ENCODE measurements at regions not wholly inside any gene's neighbourhood (a gene's known extent, or its start where the extent isn't known, plus 50 kb on each side); places are given as distances from the start of the nearest gene placed in this dataset.

DNA sequence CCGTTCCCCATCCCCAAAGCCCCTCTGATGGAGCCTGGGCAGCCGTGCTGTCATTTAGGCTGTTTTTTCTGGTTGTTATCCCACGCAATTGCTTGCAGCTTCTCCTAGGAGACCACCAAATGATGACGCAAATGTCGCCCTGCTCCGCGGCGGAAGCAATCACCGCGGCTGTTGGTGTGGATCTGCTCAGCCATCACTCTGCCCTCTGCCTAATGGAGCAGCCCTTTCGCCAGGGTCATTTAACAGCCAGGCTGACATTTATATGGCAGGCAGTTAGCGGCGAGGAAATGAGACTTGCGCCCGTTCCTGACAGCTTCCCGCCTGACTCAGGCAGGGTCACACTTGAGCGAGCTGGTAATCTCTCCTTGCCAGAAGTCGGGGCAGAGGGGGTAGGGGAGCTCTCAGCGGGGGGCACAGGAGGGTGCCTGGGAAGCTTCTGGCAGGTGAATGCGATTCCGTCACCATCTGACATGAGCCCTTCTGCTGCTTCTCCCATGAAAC is 97.9 kb upstream of the RTL6 start:
- no peak for ATAC-seq
- TF ChIP-seq ARNTL (CRISPR knock-in tag; IDR thresholded peaks at IDR 0.05; ENCODE audit: borderline replicate concordance, low read depth) = no peak
- TF ChIP-seq, protein P1, sequence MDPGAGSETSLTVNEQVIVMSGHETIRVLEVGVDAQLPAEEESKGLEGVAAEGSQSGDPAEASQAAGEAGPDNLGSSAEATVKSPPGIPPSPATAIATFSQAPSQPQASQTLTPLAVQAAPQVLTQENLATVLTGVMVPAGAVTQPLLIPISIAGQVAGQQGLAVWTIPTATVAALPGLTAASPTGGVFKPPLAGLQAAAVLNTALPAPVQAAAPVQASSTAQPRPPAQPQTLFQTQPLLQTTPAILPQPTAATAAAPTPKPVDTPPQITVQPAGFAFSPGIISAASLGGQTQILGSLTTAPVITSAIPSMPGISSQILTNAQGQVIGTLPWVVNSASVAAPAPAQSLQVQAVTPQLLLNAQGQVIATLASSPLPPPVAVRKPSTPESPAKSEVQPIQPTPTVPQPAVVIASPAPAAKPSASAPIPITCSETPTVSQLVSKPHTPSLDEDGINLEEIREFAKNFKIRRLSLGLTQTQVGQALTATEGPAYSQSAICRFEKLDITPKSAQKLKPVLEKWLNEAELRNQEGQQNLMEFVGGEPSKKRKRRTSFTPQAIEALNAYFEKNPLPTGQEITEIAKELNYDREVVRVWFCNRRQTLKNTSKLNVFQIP (CRISPR knock-in tag; IDR thresholded peaks at IDR 0.05; ENCODE audit: borderline replicate concordance, low read depth) = no peak
- TF ChIP-seq ZFP3 (CRISPR knock-in tag; IDR thresholded peaks at IDR 0.05) = no peak
- TF ChIP-seq, protein P2, sequence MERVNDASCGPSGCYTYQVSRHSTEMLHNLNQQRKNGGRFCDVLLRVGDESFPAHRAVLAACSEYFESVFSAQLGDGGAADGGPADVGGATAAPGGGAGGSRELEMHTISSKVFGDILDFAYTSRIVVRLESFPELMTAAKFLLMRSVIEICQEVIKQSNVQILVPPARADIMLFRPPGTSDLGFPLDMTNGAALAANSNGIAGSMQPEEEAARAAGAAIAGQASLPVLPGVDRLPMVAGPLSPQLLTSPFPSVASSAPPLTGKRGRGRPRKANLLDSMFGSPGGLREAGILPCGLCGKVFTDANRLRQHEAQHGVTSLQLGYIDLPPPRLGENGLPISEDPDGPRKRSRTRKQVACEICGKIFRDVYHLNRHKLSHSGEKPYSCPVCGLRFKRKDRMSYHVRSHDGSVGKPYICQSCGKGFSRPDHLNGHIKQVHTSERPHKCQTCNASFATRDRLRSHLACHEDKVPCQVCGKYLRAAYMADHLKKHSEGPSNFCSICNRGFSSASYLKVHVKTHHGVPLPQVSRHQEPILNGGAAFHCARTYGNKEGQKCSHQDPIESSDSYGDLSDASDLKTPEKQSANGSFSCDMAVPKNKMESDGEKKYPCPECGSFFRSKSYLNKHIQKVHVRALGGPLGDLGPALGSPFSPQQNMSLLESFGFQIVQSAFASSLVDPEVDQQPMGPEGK (CRISPR knock-in tag; IDR thresholded peaks at IDR 0.05; ENCODE audit: borderline replicate concordance) = no peak
- TF ChIP-seq, protein P3, sequence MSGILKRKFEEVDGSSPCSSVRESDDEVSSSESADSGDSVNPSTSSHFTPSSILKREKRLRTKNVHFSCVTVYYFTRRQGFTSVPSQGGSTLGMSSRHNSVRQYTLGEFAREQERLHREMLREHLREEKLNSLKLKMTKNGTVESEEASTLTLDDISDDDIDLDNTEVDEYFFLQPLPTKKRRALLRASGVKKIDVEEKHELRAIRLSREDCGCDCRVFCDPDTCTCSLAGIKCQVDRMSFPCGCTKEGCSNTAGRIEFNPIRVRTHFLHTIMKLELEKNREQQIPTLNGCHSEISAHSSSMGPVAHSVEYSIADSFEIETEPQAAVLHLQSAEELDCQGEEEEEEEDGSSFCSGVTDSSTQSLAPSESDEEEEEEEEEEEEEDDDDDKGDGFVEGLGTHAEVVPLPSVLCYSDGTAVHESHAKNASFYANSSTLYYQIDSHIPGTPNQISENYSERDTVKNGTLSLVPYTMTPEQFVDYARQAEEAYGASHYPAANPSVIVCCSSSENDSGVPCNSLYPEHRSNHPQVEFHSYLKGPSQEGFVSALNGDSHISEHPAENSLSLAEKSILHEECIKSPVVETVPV (CRISPR knock-in tag; IDR thresholded peaks at IDR 0.05) = no peak
- TF ChIP-seq PPARA (CRISPR knock-in tag; IDR thresholded peaks at IDR 0.05; ENCODE audit: borderline replicate concordance) = no peak
- TF ChIP-seq TOX (CRISPR knock-in tag; IDR thresholded peaks at IDR 0.05; ENCODE audit: borderline replicate concordance) = no peak
- no peak for TF ChIP-seq ESRRG (CRISPR knock-in tag; IDR thresholded peaks at IDR 0.05)

DNA sequence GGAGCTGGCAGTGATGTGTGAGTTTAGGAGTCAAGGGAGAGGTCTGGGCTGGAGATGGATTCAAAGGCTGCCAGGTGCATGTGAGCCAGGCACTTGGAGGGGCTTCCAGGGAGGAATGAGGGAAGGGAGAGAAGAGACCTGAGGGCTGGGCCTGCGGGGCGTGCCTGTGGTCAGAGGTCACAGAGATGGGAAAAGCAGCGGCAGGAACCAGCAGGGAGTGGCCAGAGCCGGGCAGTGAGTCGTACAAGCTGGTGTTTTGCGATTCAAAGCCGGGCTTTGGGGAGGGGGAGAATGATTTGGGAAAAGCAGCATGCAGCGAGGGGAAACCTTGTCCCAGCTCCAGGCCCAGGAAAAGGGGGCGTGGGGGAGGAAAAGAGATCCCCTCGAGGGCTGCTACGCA is 96.9 kb upstream of the RTL6 start:
- ATAC-seq = no peak
- TF ChIP-seq, protein P2 (CRISPR knock-in tag; IDR thresholded peaks at IDR 0.05; ENCODE audit: borderline replicate concordance) = no peak
- TF ChIP-seq ISL1 (CRISPR knock-in tag; IDR thresholded peaks at IDR 0.05) (no peak), ZNF70 (CRISPR knock-in tag; IDR thresholded peaks at IDR 0.05) (no peak), GLIS3 (CRISPR knock-in tag; IDR thresholded peaks at IDR 0.05) (no peak), RARB (CRISPR knock-in tag; IDR thresholded peaks at IDR 0.05) (no peak), ESRRG (CRISPR knock-in tag; IDR thresholded peaks at IDR 0.05) (no peak), ZC3H10 (CRISPR knock-in tag; IDR thresholded peaks at IDR 0.05) (no peak), ZNF8 (CRISPR knock-in tag; IDR thresholded peaks at IDR 0.05) (no peak), OSR1 (CRISPR knock-in tag; IDR thresholded peaks at IDR 0.05) (no peak)
- TF ChIP-seq, protein P4, sequence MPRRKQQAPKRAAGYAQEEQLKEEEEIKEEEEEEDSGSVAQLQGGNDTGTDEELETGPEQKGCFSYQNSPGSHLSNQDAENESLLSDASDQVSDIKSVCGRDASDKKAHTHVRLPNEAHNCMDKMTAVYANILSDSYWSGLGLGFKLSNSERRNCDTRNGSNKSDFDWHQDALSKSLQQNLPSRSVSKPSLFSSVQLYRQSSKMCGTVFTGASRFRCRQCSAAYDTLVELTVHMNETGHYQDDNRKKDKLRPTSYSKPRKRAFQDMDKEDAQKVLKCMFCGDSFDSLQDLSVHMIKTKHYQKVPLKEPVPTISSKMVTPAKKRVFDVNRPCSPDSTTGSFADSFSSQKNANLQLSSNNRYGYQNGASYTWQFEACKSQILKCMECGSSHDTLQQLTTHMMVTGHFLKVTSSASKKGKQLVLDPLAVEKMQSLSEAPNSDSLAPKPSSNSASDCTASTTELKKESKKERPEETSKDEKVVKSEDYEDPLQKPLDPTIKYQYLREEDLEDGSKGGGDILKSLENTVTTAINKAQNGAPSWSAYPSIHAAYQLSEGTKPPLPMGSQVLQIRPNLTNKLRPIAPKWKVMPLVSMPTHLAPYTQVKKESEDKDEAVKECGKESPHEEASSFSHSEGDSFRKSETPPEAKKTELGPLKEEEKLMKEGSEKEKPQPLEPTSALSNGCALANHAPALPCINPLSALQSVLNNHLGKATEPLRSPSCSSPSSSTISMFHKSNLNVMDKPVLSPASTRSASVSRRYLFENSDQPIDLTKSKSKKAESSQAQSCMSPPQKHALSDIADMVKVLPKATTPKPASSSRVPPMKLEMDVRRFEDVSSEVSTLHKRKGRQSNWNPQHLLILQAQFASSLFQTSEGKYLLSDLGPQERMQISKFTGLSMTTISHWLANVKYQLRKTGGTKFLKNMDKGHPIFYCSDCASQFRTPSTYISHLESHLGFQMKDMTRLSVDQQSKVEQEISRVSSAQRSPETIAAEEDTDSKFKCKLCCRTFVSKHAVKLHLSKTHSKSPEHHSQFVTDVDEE (CRISPR knock-in tag; IDR thresholded peaks at IDR 0.05) = no peak
- TF ChIP-seq, protein P5, sequence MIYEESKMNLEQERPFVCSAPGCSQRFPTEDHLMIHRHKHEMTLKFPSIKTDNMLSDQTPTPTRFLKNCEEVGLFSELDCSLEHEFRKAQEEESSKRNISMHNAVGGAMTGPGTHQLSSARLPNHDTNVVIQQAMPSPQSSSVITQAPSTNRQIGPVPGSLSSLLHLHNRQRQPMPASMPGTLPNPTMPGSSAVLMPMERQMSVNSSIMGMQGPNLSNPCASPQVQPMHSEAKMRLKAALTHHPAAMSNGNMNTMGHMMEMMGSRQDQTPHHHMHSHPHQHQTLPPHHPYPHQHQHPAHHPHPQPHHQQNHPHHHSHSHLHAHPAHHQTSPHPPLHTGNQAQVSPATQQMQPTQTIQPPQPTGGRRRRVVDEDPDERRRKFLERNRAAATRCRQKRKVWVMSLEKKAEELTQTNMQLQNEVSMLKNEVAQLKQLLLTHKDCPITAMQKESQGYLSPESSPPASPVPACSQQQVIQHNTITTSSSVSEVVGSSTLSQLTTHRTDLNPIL (CRISPR knock-in tag; IDR thresholded peaks at IDR 0.05; ENCODE audit: low read depth) = no peak
- TF ChIP-seq, protein P1 (CRISPR knock-in tag; IDR thresholded peaks at IDR 0.05; ENCODE audit: borderline replicate concordance, low read depth) = no peak
